Gastrocnemius medialis (tissue), 4 donors: ENCODE measurements at regions not wholly inside any gene's neighbourhood (a gene's known extent, or its start where the extent isn't known, plus 50 kb on each side); places are given as distances from the start of the nearest gene placed in this dataset.

Experiments used
- ATAC-seq, 2 donors: fragments of 150-250 bp; one replicate each; pipeline ENCODE4 v1.9.1; 2016
- DNase-seq, 2 donors: peaks; one replicate each; pipeline ENCODE4 v3.0.0-alpha.2; 2019
- H3K27ac ChIP-seq, 4 donors: fragments of 200-600 bp; sonication (generic); 1 replicate in 1 of 4; 2 replicates in 3 of 4; pipeline ENCODE4 v1.5.1; 2016 to 2018; ENCODE audit warnings: mild to moderate bottlenecking in 2 of 4, moderate library complexity in 1 of 4
- H3K27me3 ChIP-seq, 3 donors: fragments of 200-600 bp; sonication (generic) in 2 of 3; 1 replicate in 1 of 3; 2 replicates in 2 of 3; pipeline versions ENCODE4 v1.5.1 to v1.6.0; 2016 to 2019; ENCODE audit warnings: mild to moderate bottlenecking in 1 of 3, moderate library complexity in 1 of 3
- H3K36me3 ChIP-seq, 2 donors: fragments of 200-600 bp; sonication (generic) in 1 of 2; one replicate each; pipeline ENCODE4 v1.5.1; 2017 to 2018
- H3K4me1 ChIP-seq, 2 donors: fragments of 200-600 bp; sonication (generic) in 1 of 2; one replicate each; pipeline ENCODE4 v1.5.1; 2016 to 2017; ENCODE audit warnings: mild to moderate bottlenecking in 2 of 2
- H3K4me3 ChIP-seq, 4 donors: fragments of 200-600 bp; sonication (generic) in 3 of 4; 1 replicate in 1 of 4; 2 replicates in 3 of 4; pipeline ENCODE4 v1.5.1; 2016 to 2019; ENCODE audit warnings: mild to moderate bottlenecking in 2 of 4
- H3K9me3 ChIP-seq, 3 donors: fragments of 200-600 bp; sonication (generic) in 2 of 3; 1 replicate in 1 of 3; 2 replicates in 2 of 3; pipeline ENCODE4 v1.5.1; 2016 to 2019
- CTCF ChIP-seq, 5 experiments: fragments of 450-650 bp in 3 of 5; fragments of 200-600 bp in 2 of 5; sonication (generic) in 2 of 5; IDR thresholded peaks in 4 of 5; conservative IDR thresholded peaks in 1 of 5; 1 replicate in 4 of 5; 2 replicates in 1 of 5; pipeline ENCODE4 v1.5.1; 2016 to 2019; ENCODE audit warnings: antibody characterized with exemption in 5 of 5, mild to moderate bottlenecking in 3 of 5, moderate library complexity in 3 of 5
- POLR2A ChIP-seq, 2 donors: fragments of 450-650 bp; IDR thresholded peaks; one replicate each; pipeline ENCODE4 v1.6.1; 2017; ENCODE audit warnings: antibody characterized with exemption in 2 of 2, mild to moderate bottlenecking in 2 of 2, moderate library complexity in 2 of 2
- in situ Hi-C, 4 donors: fragments of 200-750 bp; cut with MboI; loops; one replicate each; pipeline versions ENCODE4 v1.15.0 to v1.8.0; 2017; ENCODE audit warnings: low sequenced_read_pairs in 4 of 4
- intact Hi-C: fragments of 100-400 bp; cut with DNase I; formaldehyde crosslinking; loops from one replicate; pipeline ENCODE4 v1.15.1; 2023; ENCODE audit warnings: low total_unique reads

GRCh38 chr10:129366450-129366849 lies 100.6 kb upstream of the MGMT start:
- intact Hi-C loops, result no loop called here
- H3K27ac ChIP-seq, result no peak overlapping the region
- ATAC-seq (no peak), DNase-seq (no peak)
- H3K4me1 ChIP-seq, result no peaks in the 10 kb centered on the region
- TF ChIP-seq CTCF (IDR thresholded peaks at IDR 0.05 in 4 of 5, conservative IDR thresholded peaks at IDR 0.05 in 1 of 5) (no peak), POLR2A (IDR thresholded peaks at IDR 0.05) (no peak)
- H3K27me3 ChIP-seq, result no peaks in the 10 kb centered on the region
- no peaks in the 10 kb centered on the region for H3K36me3 ChIP-seq
- in situ Hi-C loops, result no loop called here
- no peaks in the 10 kb centered on the region for H3K9me3 ChIP-seq
- no peak overlapping the region for H3K4me3 ChIP-seq

- H3K9me3 ChIP-seq, result no peaks in the 10 kb centered on the region
- no peaks in the 10 kb centered on the region for H3K27me3 ChIP-seq
- H3K36me3 ChIP-seq, result no peaks in the 10 kb centered on the region
- TF ChIP-seq POLR2A (IDR thresholded peaks at IDR 0.05) (no peak), CTCF (IDR thresholded peaks at IDR 0.05 in 4 of 5, conservative IDR thresholded peaks at IDR 0.05 in 1 of 5) (no peak)
- no peaks in the 10 kb centered on the region for H3K4me1 ChIP-seq
- intact Hi-C loops (no loop called here), in situ Hi-C loops (no loop called here)
- H3K27ac ChIP-seq, result no peak overlapping the region
- DNase-seq (no peak), ATAC-seq (no peak)
- H3K4me3 ChIP-seq, result no peak overlapping the region
Measured at GRCh38 chr10:129369566-129369965, 97.5 kb upstream of the MGMT start.

GRCh38 chr10:129371541-129371940 lies 95.5 kb upstream of the MGMT start:
- H3K27ac ChIP-seq, result no peak overlapping the region
- no peaks in the 10 kb centered on the region for H3K27me3 ChIP-seq
- in situ Hi-C loops, result no loop called here
- DNase-seq, result no peak
- no peak overlapping the region for H3K4me3 ChIP-seq
- intact Hi-C loops, result no loop called here
- ATAC-seq, result no peak
- H3K9me3 ChIP-seq, result no peaks in the 10 kb centered on the region
- H3K4me1 ChIP-seq, result no peaks in the 10 kb centered on the region
- TF ChIP-seq POLR2A (IDR thresholded peaks at IDR 0.05), result no peak
- no peak for TF ChIP-seq CTCF (IDR thresholded peaks at IDR 0.05 in 4 of 5, conservative IDR thresholded peaks at IDR 0.05 in 1 of 5)
- H3K36me3 ChIP-seq, result no peaks in the 10 kb centered on the region

- Histone ChIP-seq H3K9me3 (no peaks in the 10 kb centered on the region), H3K27me3 (no peaks in the 10 kb centered on the region), H3K27ac (no peak overlapping the region), H3K36me3 (no peaks in the 10 kb centered on the region), H3K4me3 (no peak overlapping the region), H3K4me1 (no peaks in the 10 kb centered on the region)
- DNase-seq (no peak), ATAC-seq (no peak)
- in situ Hi-C loops (no loop called here), intact Hi-C loops (no loop called here)
- TF ChIP-seq CTCF (IDR thresholded peaks at IDR 0.05 in 4 of 5, conservative IDR thresholded peaks at IDR 0.05 in 1 of 5) (no peak), POLR2A (IDR thresholded peaks at IDR 0.05) (no peak)
Measured at GRCh38 chr10:129372172-129372571, 94.9 kb upstream of the MGMT start.

GRCh38 chr10:129373231-129373630 lies 93.8 kb upstream of the MGMT start:
- in situ Hi-C loops, result no loop called here
- ATAC-seq, result no peak
- Histone ChIP-seq H3K27me3 (no peaks in the 10 kb centered on the region), H3K4me3 (no peak overlapping the region), H3K36me3 (no peaks in the 10 kb centered on the region), H3K9me3 (no peaks in the 10 kb centered on the region), H3K27ac (no peak overlapping the region), H3K4me1 (no peaks in the 10 kb centered on the region)
- TF ChIP-seq CTCF (IDR thresholded peaks at IDR 0.05 in 4 of 5, conservative IDR thresholded peaks at IDR 0.05 in 1 of 5) (no peak), POLR2A (IDR thresholded peaks at IDR 0.05) (no peak)
- no peak for DNase-seq
- intact Hi-C loops, result no loop called here
